ENCODE measurements at regions not wholly inside any gene's neighbourhood (a gene's known extent, or its start where the extent isn't known, plus 50 kb on each side); places are given as distances from the start of the nearest gene placed in this dataset.

DNA sequence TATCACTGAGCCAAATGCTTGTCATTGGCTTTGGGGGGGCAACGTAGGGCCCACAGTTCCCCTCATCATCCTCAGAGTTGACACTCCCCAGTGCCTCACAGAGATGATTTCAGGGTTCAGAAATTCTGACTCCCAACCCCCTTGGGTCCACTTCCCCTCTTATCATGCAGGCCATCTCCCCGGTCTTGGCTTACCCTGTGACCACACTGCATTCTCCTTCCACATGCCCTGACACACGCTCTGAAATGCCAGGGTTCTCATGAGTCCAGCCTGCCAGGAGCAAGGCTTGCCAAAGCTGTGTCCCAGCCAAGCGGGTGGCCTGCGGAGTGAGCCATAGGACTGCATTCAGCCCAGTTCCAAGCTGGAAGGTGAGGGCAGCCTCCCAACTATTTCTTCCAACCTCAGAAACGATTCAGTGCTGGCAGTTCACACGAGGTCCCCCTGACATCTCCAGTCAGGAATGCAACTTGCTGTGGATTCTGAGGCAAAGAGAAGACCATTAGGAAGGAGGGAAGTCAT is 101.2 kb downstream of the SMIM20 start:
- Mint-ChIP-seq H3K4me1 (peaks cover 2% of the 10 kb centered on the region), H3K4me3 (no peak overlapping the region), H3K27me3 (peaks cover 36% of the 10 kb centered on the region), H3K27ac (no peak overlapping the region), H3K9me3 (ENCODE audit: insufficient read depth) (peaks cover 8% of the 10 kb centered on the region)
- peaks cover 0 to 4% (median 0%) of the 10 kb centered on the region in 4 experiments for H3K27me3 ChIP-seq (replicated peaks in 1 of 4; ENCODE audit: control extremely low read depth in 1 of 4, control insufficient read depth in 3 of 4, insufficient read depth in 4 of 4, low read length in 3 of 4)
- H2AFZ ChIP-seq (ENCODE audit: insufficient read depth, low read depth, low read length, poor library complexity, severe bottlenecking), result no peak overlapping the region
- H3K4me3 ChIP-seq (ENCODE audit: control extremely low read depth in 1 of 5, extremely low read depth in 1 of 5, insufficient read depth in 1 of 5, low read depth in 2 of 5, low read length in 4 of 5), result no peak overlapping the region
- no peaks in the 10 kb centered on the region for H3K79me2 ChIP-seq (ENCODE audit: control insufficient read depth, insufficient read depth, low read length)
- 92% methylated on average over 5 of the region's 7 CpGs for WGBS (ENCODE audit: insufficient coverage)
- no peak overlapping the region for H3K4me2 ChIP-seq (replicated peaks; ENCODE audit: low read depth, low read length, poor library complexity, severe bottlenecking)
- ChIA-PET POLR2A (no interaction called here), CTCF (no interaction called here)
- H3K27ac ChIP-seq (ENCODE audit: low read length in 2 of 2), result no peak overlapping the region
- no peak overlapping the region for H3K9ac ChIP-seq (ENCODE audit: low read length)
- intact Hi-C loops (cut with micrococcal nuclease), result no loop called here
- H4K20me1 ChIP-seq (ENCODE audit: control insufficient read depth, insufficient read depth, low read length, poor library complexity, severe bottlenecking), result no peaks in the 10 kb centered on the region
- DNase-seq (no peak), ATAC-seq (ENCODE audit: low read depth) (no peak)
- peaks cover 0 to 7% (median 0%) of the 10 kb centered on the region in 3 donors for H3K9me3 ChIP-seq (ENCODE audit: control extremely low read depth in 1 of 3, control insufficient read depth in 2 of 3, insufficient read depth in 1 of 3, low read length in 2 of 3)
- TF ChIP-seq EZH2 (IDR thresholded peaks at IDR 0.05; ENCODE audit: borderline replicate concordance, insufficient read depth, low read depth, low read length, poor library complexity, severe bottlenecking), result no peak
- TF ChIP-seq, protein P1, sequence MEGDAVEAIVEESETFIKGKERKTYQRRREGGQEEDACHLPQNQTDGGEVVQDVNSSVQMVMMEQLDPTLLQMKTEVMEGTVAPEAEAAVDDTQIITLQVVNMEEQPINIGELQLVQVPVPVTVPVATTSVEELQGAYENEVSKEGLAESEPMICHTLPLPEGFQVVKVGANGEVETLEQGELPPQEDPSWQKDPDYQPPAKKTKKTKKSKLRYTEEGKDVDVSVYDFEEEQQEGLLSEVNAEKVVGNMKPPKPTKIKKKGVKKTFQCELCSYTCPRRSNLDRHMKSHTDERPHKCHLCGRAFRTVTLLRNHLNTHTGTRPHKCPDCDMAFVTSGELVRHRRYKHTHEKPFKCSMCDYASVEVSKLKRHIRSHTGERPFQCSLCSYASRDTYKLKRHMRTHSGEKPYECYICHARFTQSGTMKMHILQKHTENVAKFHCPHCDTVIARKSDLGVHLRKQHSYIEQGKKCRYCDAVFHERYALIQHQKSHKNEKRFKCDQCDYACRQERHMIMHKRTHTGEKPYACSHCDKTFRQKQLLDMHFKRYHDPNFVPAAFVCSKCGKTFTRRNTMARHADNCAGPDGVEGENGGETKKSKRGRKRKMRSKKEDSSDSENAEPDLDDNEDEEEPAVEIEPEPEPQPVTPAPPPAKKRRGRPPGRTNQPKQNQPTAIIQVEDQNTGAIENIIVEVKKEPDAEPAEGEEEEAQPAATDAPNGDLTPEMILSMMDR (IDR thresholded peaks at IDR 0.05), result no peak
- H3K4me1 ChIP-seq (ENCODE audit: control insufficient read depth in 2 of 2, insufficient read depth in 2 of 2, low read length in 2 of 2), result no peaks in the 10 kb centered on the region
- H3K36me3 ChIP-seq (replicated peaks in 1 of 2; ENCODE audit: control extremely low read depth in 1 of 2, control insufficient read depth in 1 of 2, extremely low read depth in 1 of 2, insufficient read depth in 2 of 2, low read length in 1 of 2), result no peaks in the 10 kb centered on the region

DNA sequence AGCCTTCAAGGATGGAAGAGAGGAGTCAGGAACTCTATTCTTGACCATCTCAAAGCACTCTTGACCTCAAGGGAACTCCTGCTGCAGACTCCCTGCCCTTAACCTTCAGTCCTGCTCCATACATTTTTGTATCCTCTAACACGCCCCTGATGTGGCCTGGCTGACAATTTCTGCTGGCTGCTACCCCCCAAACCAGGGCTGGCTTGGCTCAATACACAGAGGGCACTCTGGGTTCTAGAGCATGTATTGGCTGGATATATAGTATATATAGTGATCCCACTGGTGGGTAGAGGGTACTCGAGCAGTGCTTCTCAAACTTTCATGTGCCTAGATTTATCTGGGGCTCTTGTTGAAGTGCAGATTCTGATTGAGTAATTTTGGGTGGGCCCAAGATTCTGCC is 101.9 kb downstream of the SMIM20 start:
- H3K4me3 ChIP-seq (ENCODE audit: control extremely low read depth in 1 of 5, extremely low read depth in 1 of 5, insufficient read depth in 1 of 5, low read depth in 2 of 5, low read length in 4 of 5), result no peak overlapping the region
- H2AFZ ChIP-seq (ENCODE audit: insufficient read depth, low read depth, low read length, poor library complexity, severe bottlenecking), result no peak overlapping the region
- peaks cover 0 to 5% (median 0%) of the 10 kb centered on the region in 3 donors for H3K9me3 ChIP-seq (ENCODE audit: control extremely low read depth in 1 of 3, control insufficient read depth in 2 of 3, insufficient read depth in 1 of 3, low read length in 2 of 3)
- ChIA-PET POLR2A (no interaction called here), CTCF (no interaction called here)
- H4K20me1 ChIP-seq (ENCODE audit: control insufficient read depth, insufficient read depth, low read length, poor library complexity, severe bottlenecking), result no peaks in the 10 kb centered on the region
- H3K4me1 ChIP-seq (ENCODE audit: control insufficient read depth in 2 of 2, insufficient read depth in 2 of 2, low read length in 2 of 2), result no peaks in the 10 kb centered on the region
- intact Hi-C loops (cut with micrococcal nuclease), result no loop called here
- H3K9ac ChIP-seq (ENCODE audit: low read length), result no peak overlapping the region
- no peak overlapping the region for H3K4me2 ChIP-seq (replicated peaks; ENCODE audit: low read depth, low read length, poor library complexity, severe bottlenecking)
- H3K27me3 ChIP-seq (replicated peaks in 1 of 4; ENCODE audit: control extremely low read depth in 1 of 4, control insufficient read depth in 3 of 4, insufficient read depth in 4 of 4, low read length in 3 of 4), result peaks cover 0 to 4% (median 0%) of the 10 kb centered on the region in 4 experiments
- no peak for TF ChIP-seq EZH2 (IDR thresholded peaks at IDR 0.05; ENCODE audit: borderline replicate concordance, insufficient read depth, low read depth, low read length, poor library complexity, severe bottlenecking)
- TF ChIP-seq, protein P1 (IDR thresholded peaks at IDR 0.05), result no peak
- Mint-ChIP-seq H3K4me3 (no peak overlapping the region), H3K27me3 (peaks cover 36% of the 10 kb centered on the region), H3K4me1 (peaks cover 2% of the 10 kb centered on the region), H3K27ac (no peak overlapping the region), H3K9me3 (ENCODE audit: insufficient read depth) (peaks cover 4% of the 10 kb centered on the region)
- DNase-seq (no peak), ATAC-seq (ENCODE audit: low read depth) (no peak)
- H3K36me3 ChIP-seq (replicated peaks in 1 of 2; ENCODE audit: control extremely low read depth in 1 of 2, control insufficient read depth in 1 of 2, extremely low read depth in 1 of 2, insufficient read depth in 2 of 2, low read length in 1 of 2), result no peaks in the 10 kb centered on the region
- no peak overlapping the region for H3K27ac ChIP-seq (ENCODE audit: low read length in 2 of 2)
- WGBS (ENCODE audit: insufficient coverage), result 80% methylated on average over 1 of the region's 2 CpGs
- no peaks in the 10 kb centered on the region for H3K79me2 ChIP-seq (ENCODE audit: control insufficient read depth, insufficient read depth, low read length)
